Activated CD8-positive, alpha-beta memory T cell treated with anti-CD3 and anti-CD28 coated beads for 36 hours (primary cell): ENCODE measurements at regions not wholly inside any gene's neighbourhood (a gene's known extent, or its start where the extent isn't known, plus 50 kb on each side); places are given as distances from the start of the nearest gene placed in this dataset.
"Not testable (repeated sequence)": the region's sequence is repeated elsewhere in the genome, so short reads cannot be mapped to it uniquely, and the experiment has no call there.

Experiments
- CTCF ChIA-PET: fragments of 350-600 bp; sonication (Branson Sonifier 250); formaldehyde crosslinking; loops from one replicate; lab custom pipeline; 2021; ENCODE audit warnings: antibody characterized with exemption; lab: Charles Lee
- POLR2A ChIA-PET: fragments of 350-600 bp; sonication (Branson Sonifier 250); formaldehyde crosslinking; loops from one replicate; lab custom pipeline; 2021; ENCODE audit warnings: antibody characterized with exemption; lab: Charles Lee

DNA sequence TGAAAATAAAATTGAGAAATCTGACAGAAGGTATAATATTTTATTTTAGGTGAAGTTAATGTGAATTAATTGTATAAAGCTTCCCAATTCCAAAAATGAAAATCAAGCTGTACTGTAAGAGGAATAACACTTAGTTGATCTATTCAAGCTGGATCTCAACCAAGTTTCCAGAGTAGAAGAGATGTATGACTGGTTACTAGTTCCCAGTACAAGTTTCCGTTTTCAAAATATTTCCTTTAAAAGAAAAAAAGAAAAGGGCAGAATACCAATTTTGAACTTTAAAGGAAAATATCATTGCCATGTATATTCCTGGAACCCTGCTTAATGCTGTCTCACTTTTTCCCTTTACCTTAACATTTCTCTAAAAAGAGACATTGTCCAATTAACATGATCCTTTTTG lies 308.5 kb downstream of the IRS1 start:
- POLR2A ChIA-PET: no interaction called here
- CTCF ChIA-PET: no interaction called here

DNA sequence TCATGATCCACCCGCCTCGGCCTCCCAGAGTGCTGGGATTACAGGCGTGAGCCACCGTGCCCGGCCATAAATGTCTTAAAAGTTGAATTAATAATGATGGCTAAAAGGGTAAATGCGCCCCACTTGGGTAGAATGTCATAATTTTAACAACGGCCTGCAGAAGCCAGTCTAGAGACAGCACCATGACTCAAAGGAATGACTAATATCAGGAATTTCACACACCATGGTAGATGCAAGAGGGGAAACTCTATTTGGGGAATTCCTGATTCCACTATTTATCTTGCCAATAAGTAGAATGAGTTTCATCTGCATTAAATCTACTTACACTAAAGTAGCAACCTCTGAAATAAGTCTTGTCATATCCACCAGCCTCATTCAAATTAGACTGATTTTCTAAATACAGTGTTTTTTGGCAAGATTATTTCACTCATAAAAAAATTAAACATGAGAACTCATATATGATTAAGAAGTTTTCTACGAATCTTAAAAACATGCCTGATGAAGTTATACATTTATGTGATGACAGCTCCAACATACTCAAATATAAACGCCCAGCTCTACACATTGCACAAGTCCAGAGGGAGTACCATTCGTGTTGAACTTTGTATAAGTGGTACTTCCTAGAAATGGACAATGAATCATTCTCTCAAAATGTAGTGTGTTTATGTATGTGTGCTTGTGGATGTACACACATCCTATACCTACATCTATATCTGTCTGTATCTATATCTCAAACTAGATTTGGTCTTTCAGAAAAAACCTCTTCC lies 309.7 kb downstream of the IRS1 start:
- POLR2A ChIA-PET: no interaction called here
- CTCF ChIA-PET: no interaction called here

DNA sequence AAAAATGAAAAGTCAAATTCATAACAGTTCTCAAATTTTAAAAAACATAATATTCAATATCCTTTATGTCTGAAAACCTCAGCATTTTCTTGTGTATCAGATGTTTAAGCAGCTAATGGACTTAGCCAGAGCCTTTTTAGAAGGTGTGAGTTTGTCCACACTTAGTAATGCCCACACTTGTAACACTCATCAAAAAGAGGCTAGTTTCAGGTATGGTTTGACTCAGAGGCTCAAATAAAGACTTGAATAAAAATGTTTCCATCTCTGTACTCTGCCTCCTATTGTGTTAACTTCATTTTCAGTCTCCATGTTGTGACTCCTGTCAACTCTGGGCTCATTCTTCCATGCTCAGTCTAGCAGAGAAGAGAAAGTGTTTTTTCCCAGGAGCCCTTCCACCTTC lies 311.6 kb downstream of the IRS1 start:
- POLR2A ChIA-PET: no interaction called here
- CTCF ChIA-PET: no interaction called here

DNA sequence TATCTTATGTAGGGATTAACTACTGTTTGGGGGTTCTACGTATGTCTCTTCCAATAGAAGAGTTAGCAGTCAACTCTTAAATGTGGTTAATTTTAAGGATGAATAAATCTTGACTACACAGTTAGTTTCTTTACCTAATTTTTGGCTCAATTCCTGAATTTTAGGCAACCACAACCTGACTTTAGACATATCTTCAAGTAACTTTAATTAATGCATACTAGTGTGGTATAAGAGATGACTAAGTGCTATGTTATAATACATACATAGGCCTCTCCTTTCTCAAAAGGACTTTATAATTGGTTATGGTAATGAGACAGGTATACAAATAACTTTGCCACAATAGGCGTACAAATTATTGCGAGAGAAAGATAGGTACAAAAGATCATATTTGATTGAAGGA lies 312.0 kb downstream of the IRS1 start:
- CTCF ChIA-PET: no interaction called here
- POLR2A ChIA-PET: no interaction called here

DNA sequence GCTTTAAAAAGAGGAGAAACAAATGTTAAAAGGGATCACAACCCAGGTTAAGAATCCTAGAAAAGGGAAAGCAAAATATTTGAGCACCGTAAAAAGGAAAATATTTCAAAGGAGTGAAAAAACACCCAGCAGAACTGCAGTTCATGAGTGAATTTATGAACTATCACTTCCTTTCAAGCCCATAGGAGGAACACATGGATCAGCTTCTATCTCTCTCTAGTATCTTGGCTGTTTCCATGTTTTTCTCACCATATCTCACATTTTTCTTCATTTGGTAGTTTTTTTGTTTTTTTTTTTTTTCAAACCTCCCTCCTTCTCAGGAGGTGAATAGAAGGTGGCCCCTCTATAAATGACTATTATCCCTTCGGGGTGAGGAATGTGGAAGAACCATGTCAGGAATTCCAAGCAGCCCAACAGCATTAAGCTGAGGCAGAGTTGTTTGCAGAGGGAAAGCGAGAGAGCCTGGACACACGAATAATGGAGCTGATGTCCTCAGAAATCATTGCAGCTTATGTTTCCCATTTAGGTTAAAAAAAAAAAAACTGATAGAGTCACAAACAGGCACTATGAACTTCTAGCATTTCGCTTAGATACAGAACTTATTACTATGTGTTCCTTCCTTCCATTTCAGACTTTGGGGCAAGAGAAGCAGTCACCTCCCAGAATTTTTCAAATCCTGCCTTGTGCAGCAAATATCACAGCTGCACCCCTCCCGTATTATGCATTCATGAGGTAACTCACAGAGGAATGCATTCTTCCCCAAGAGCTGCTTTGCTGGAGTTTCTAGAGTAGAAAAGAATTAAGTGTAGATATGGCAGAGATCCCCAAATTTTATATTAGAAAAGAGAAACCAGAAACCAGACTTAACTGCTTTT lies 315.6 kb downstream of the IRS1 start:
- ChIA-PET CTCF (interaction anchor here (0.6 kb wide), 1 partner anchor 12 kb away, joined by 3 read pairs; no protein-coding TSS in a partner anchor), POLR2A (interaction anchor here (0.6 kb wide), 1 partner anchor 294 kb away, joined by 3 read pairs; no protein-coding TSS in a partner anchor)

DNA sequence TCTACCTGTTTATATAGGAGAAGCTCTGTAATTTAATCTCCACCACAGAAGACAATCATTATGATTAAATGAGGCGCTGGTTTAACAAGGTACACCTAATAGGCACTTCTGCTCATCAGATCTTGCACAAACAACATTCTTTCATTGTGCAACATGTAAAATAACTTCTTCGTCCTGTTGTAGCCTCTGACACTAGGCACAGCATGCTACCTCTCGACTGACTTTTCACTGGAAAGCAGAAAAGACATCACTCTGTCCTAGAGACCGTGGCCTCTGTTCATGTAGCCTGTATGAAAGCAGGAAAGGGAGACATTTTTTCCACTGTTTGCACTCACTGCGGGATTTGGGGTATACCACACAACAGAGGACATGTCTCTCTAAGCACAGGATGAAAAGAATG lies 316.5 kb downstream of the IRS1 start:
- CTCF ChIA-PET: no interaction called here

DNA sequence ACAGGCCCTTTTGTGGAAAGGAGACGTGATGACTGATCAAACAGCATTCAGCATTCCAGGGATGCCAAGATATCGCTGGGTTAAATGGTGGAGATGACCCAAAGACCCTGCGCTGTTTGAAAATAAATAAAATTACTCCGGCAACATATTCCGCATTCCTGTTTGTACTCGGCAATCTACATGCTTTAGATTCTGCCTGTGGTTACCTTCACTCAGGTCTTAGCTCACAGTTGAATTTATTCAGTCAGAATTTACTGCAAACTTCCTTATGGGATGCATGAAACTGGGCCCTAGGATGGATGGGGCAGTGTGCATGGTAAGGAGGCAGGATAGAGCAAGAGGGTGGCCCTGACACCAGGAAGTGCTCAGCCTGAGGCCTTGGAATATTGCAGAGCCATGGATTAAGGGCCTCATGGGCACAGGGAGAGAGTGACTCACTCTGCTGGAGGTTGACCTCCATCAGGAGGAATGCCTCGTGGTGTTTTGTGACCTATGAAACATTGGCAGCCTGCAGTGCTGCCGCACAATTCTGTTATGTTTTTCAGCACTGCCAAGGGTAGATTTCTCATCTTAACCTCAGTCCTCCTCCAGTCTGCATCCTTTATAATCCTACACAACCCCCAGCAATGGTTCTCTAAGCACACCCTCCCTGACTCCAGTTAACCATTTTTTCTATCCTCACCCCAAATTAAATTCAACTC lies 321.4 kb downstream of the IRS1 start:
- CTCF ChIA-PET: no interaction called here

More for the DNA sequence above, 316.5 kb downstream of the IRS1 start:
- POLR2A ChIA-PET: interaction anchor here (0.6 kb wide), 1 partner anchor 295 kb away, joined by 3 read pairs; no protein-coding TSS in a partner anchor

DNA sequence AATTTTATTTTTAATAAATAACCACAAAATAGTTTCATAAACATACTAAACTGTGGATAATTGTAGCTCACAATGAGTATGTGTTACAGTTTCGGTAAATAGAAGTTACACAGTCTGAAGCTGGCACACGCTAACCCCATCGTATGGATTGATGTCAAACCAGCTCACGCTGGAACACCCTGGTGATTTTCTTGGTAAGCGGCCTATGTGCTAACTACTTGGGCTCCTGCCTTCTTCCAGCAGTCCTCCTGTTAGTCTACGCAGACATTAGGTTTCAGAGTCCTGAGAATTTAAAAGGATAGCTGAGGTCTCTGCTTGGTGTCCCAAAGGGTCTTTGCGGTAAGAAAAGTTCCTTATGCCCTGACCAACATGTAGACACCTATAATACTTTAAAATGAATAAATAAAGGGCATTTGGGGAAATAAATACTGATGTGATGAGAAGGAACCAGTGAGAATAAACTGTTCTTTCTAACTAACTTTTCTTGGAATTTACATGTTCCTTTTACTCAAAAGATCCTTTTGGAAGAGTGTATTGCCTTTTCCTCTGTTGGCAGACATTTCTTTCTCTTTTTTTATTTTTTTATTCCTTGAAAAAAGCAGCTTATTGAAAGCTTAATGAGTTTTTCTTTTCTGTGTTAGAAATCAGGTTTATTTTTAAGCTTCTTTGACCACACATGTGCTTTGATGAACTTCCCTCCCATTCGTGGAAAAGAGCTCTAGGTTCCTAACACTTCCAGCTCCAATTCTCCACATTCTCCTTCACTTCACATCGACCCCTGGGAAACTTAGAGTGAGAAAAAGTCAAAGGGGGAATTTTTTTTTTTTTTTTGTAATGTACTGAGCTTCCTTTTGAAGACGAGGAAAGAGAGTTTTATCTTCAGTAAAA lies 322.2 kb downstream of the IRS1 start:
- ChIA-PET CTCF (no interaction called here), POLR2A (no interaction called here)

More for the DNA sequence above, 321.4 kb downstream of the IRS1 start:
- POLR2A ChIA-PET: no interaction called here

DNA sequence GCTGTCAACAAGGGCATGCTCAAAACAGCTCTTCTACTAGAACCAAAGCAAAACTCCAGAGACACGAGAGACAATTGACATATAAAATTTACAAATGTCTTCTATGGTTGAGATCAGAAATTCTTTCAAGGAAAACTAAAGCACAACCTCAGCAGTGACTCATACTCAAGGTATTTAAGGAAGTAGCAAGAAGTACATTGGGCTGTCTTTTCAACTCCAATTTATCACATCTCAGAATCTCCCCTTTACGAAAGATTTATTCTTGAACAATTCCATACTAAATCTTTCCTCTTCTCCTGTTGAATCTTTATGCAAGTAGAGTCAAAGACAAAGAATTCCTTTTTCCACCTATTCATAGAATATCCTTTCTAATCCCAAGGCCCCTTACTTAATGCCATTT lies 324.0 kb downstream of the IRS1 start:
- CTCF ChIA-PET: no interaction called here
- POLR2A ChIA-PET: no interaction called here

DNA sequence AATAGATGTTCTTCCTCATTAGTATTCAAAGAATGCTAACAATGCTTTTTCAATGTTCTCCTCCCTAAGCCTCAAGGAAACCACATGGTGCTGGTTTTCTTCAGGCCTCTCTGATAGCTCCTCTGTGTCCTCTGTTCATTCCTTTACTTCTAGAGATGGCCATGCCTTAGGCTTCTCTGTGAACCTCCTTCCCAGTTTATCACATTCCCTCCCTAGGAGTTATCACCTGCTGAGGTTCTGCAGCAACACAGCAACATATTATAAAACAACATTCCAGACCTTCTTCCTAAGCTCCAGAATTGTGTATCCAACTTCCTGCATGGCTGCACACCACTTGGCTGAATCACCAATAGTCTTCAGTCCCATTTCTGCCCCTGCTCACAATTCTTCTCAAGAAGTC lies 325.5 kb downstream of the IRS1 start:
- CTCF ChIA-PET: no interaction called here

DNA sequence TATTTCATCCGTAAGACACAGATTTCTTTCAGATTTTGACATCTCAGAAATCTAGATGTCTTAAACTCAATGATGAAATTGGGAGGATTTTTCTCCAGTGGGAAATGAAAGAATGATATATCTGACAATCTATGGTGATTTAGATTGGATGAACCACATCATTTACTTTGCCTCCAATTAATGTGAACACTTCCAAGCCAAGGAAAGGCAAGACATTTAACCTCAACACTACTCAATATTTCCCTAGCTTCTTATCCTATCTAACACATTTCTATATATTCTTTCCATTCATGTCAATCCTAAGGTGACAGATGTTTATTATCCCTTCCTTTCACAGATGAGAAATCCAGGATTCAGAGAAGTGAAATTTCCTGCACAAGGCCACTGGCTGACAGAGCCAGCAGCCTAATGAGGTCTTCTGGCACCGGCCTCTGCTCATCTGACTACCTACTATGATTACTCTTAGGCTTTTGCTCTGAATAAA lies 327.6 kb downstream of the IRS1 start:
- CTCF ChIA-PET: interaction anchor here (0.6 kb wide), 1 partner anchor 628 kb away, joined by 3 read pairs; no protein-coding TSS in a partner anchor
- POLR2A ChIA-PET: no interaction called here

More for the DNA sequence above, 325.5 kb downstream of the IRS1 start:
- POLR2A ChIA-PET: no interaction called here

DNA sequence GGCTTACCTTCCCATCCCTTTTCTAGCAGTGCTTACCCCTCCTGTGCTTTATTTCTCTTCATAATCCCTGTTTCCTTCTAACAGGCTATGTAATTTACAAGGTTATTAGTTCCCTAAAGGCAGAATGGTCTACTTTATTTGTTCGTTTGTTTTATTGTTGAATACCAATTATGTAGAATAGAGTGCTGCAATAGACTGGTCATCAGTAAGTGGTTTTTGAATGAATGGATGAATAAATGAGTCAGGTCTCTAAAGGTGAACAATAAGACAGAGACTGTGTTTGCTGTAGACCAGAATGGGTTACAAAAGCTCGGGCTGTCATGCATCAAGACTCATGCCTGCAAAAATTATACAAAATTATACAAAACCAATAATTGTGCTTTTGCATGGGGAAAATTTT lies 332.0 kb downstream of the IRS1 start:
- CTCF ChIA-PET: no interaction called here
- POLR2A ChIA-PET: no interaction called here

DNA sequence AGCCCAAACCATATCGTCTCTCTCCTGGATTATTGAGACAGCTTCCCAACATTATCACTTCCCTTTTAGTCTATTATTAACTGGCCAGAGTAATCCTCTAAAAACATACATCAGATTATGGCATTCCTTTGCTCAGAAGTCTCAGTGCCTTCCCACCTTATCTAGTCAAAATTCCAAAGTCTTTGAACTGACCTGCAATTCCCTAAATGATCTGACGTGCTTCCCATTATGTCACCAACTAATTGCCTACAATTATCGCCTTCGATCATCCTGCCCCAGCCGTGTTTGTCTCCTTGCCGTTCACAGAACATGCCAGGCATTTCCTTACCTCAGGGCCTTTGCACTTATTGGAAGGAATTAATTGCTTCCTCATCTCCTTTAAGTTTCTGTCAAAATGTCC lies 332.4 kb downstream of the IRS1 start:
- ChIA-PET CTCF (no interaction called here), POLR2A (no interaction called here)

DNA sequence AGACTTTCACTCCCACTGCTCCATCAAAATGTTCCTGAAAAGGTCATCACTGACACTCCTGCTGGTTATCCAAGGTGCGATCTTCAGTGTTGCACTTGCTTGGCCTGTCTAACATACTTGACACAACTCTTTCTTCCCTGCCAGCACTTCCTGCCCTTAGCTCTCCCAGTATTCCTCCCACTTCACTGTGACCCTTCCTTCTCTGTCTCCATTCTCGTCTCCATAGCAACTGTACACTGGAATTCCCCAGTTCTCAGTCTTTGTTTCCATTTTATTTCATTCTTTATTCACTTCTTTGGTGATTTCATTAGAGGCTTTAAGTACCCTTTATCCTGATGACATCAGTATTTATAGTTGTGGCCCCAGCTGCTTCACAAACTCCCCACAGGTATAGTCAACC lies 333.0 kb downstream of the IRS1 start:
- ChIA-PET POLR2A (no interaction called here), CTCF (no interaction called here)

DNA sequence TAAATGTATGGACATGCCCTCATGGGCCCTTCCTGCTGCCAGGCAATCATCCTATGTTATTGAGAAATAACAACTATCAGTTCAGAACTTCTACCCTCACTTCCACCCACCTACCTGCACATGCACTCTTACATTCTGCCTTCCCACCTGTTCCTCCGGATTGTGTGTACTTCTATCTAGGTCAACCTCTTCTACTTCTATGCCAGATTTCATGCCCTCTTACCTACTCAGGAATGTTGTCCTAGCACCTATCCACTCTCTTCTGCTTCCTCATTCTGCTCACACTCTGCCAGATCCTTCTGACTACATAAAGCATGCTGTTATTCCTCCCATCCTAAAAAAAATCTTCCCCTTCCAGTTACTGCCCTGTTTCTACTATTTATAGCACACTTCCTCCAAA lies 333.5 kb downstream of the IRS1 start:
- POLR2A ChIA-PET: no interaction called here
- CTCF ChIA-PET: interaction anchor here (0.6 kb wide), 1 partner anchor 1524 kb away, joined by 3 read pairs; no protein-coding TSS in a partner anchor

DNA sequence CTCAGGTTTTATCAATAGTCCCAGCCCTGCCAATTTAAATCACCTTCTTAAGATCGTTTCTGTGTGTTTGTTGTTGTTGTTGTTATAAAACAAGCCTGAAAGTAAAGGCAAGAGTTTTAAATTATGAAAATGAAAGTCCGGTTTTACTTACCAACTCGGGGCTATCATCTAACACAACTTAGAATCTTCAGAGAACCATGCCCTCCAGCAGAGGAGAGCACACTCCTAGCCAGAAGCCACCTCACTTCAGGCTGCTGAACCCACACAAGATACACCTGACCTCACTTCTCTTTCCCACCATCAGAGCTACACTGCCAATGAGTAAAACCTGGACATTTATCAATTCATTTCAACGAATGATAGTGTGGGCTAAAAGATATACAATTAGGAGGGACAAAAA lies 335.2 kb downstream of the IRS1 start:
- CTCF ChIA-PET: no interaction called here
- POLR2A ChIA-PET: no interaction called here

DNA sequence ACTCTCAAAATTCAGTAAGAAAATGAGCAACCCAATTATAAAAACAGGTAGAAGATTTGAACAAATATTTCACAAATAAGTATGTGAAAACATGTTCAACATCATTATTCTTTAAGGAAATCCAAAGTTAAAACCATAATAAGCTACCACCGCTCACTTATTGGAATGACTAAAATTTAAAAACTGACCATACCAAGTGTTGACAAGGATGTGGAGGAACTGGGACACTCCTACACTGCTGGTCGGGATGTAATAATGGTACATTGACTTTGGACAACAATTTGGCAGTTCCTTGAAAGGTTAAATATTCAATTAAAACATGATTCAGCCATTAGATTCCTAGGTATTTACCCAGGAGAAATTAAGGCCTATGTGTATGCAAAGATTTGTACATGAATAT lies 336.5 kb downstream of the IRS1 start:
- POLR2A ChIA-PET: no interaction called here
- CTCF ChIA-PET: no interaction called here

DNA sequence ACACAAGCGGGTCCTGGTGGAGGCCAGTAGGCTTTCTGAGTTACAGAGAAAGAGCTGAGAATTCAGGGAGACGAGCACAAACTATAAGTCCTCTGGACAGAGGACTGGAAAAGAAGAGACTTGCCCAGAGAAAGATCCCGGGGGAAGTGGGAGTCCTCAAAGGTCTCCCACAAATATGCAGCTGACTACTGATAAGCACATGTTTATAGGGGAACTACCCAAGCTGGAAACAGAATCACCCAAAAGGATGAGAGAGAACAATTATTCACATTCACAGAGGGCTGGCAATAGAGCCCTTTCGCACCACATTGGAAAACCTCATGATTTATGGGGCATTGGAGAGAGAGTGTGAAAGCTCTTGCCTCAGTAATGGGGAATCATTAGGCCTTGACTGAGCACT lies 337.6 kb downstream of the IRS1 start:
- ChIA-PET CTCF (no interaction called here), POLR2A (no interaction called here)

DNA sequence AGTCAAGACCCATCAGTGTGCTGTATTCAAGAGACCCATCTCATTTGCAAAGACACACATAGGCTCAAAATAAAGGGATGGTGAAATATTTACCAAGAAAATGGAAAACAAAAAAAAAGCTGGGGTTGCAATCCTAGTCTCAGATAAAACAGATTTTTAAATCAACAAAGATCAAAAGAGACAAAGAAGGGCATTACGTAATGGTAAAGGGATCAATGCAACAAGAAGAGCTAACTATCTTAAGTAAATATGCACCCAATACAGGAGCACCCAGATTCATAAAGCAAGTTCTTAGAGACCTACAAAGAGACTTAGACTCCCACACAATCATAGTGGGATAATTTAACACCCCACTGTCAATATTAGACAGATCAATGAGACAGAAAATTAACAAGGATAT lies 343.5 kb downstream of the IRS1 start:
- CTCF ChIA-PET, POLR2A ChIA-PET: not testable (repeated sequence)
